ENCODE measurements at regions not wholly inside any gene's neighbourhood (a gene's known extent, or its start where the extent isn't known, plus 50 kb on each side); places are given as distances from the start of the nearest gene placed in this dataset.

GRCh38 chr4:169906821-169907220 is 119.4 kb downstream of the MFAP3L start:
- Histone ChIP-seq H3K9me3 (no peaks in the 10 kb centered on the region), H3K27me3 (no peaks in the 10 kb centered on the region), H3K4me1 (no peaks in the 10 kb centered on the region), H3K27ac (no peak overlapping the region), H3K36me3 (no peaks in the 10 kb centered on the region), H3K4me3 (no peak overlapping the region)
- DNase-seq (ENCODE audit: low spot score in 2 of 2): no peak
- WGBS, 2 donors: 83 to 92% methylated on average over 1 of the region's 1 CpG
- no peak for TF ChIP-seq EP300 (IDR thresholded peaks at IDR 0.05)
- no peak for TF ChIP-seq CTCF (IDR thresholded peaks at IDR 0.05)
- no peak for TF ChIP-seq POLR2A (IDR thresholded peaks at IDR 0.05)

- DNase-seq (ENCODE audit: low spot score in 2 of 2): no peak
- no peaks in the 10 kb centered on the region for H3K9me3 ChIP-seq
- WGBS, 2 donors: 76 to 78% methylated on average over 2 of the region's 2 CpGs
Observed at GRCh38 chr4:169906104-169906503, 120.1 kb downstream of the MFAP3L start.

GRCh38 chr4:169902658-169903345 is 123.4 kb downstream of the MFAP3L start:
- H3K27ac ChIP-seq: no peak overlapping the region
- H3K27me3 ChIP-seq: no peaks in the 10 kb centered on the region
- no peak overlapping the region for H3K4me3 ChIP-seq
- H3K9me3 ChIP-seq: no peaks in the 10 kb centered on the region
- DNase-seq (ENCODE audit: low spot score in 2 of 2): no peak
- H3K36me3 ChIP-seq: no peaks in the 10 kb centered on the region
- no peaks in the 10 kb centered on the region for H3K4me1 ChIP-seq
- WGBS, 2 donors: 87% methylated on average over 9 of the region's 9 CpGs
- TF ChIP-seq EP300 (IDR thresholded peaks at IDR 0.05) (no peak), CTCF (IDR thresholded peaks at IDR 0.05) (no peak), POLR2A (IDR thresholded peaks at IDR 0.05) (no peak)

More at GRCh38 chr4:169906104-169906503, 120.1 kb downstream of the MFAP3L start:
- Histone ChIP-seq H3K27ac (no peak overlapping the region), H3K27me3 (no peaks in the 10 kb centered on the region), H3K4me3 (no peak overlapping the region), H3K4me1 (no peaks in the 10 kb centered on the region), H3K36me3 (no peaks in the 10 kb centered on the region)
- TF ChIP-seq EP300 (IDR thresholded peaks at IDR 0.05) (no peak), CTCF (IDR thresholded peaks at IDR 0.05) (no peak), POLR2A (IDR thresholded peaks at IDR 0.05) (no peak)

- H3K27me3 ChIP-seq: no peaks in the 10 kb centered on the region
- H3K4me3 ChIP-seq: no peak overlapping the region
- H3K9me3 ChIP-seq: no peaks in the 10 kb centered on the region
- WGBS, 2 donors: 85 to 93% methylated on average over 6 of the region's 6 CpGs
- H3K36me3 ChIP-seq: no peaks in the 10 kb centered on the region
- H3K27ac ChIP-seq: no peak overlapping the region
- no peaks in the 10 kb centered on the region for H3K4me1 ChIP-seq
- TF ChIP-seq EP300 (IDR thresholded peaks at IDR 0.05) (no peak), POLR2A (IDR thresholded peaks at IDR 0.05) (no peak), CTCF (IDR thresholded peaks at IDR 0.05) (no peak)
- DNase-seq (ENCODE audit: low spot score in 2 of 2): no peak
Observed at GRCh38 chr4:169900241-169900845, 125.9 kb downstream of the MFAP3L start.

DNA sequence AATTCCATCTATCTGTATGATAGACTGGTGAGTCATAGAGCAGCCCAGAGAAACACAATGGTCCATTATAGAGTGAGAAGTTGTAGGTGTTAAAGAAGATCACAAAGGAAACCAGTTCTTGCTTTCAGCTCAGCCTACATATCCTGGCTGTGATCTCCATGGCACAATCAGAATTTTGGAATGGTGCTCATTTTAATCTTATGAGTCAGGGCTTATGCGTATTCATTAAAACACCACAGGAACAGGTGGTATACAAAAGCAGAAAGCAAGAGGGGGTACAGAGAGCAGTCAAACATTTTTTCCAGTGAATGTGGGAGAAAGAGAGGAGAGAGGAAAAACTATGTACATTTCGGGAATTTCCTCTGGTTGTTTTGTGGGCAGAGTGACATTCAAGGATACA is 126.9 kb downstream of the MFAP3L start:
- H3K27ac ChIP-seq: no peak overlapping the region
- WGBS, 2 donors: 63 to 72% methylated on average over 2 of the region's 2 CpGs

More for the DNA sequence above, 126.9 kb downstream of the MFAP3L start:
- DNase-seq (ENCODE audit: low spot score in 2 of 2): no peak
- no peaks in the 10 kb centered on the region for H3K36me3 ChIP-seq
- H3K9me3 ChIP-seq: no peaks in the 10 kb centered on the region
- H3K4me1 ChIP-seq: no peaks in the 10 kb centered on the region
- H3K27me3 ChIP-seq: no peaks in the 10 kb centered on the region
- TF ChIP-seq POLR2A (IDR thresholded peaks at IDR 0.05) (no peak), EP300 (IDR thresholded peaks at IDR 0.05) (no peak), CTCF (IDR thresholded peaks at IDR 0.05) (no peak)
- H3K4me3 ChIP-seq: no peak overlapping the region
